ENCODE measurements at regions not wholly inside any gene's neighbourhood (a gene's known extent, or its start where the extent isn't known, plus 50 kb on each side); places are given as distances from the start of the nearest gene placed in this dataset.

DNA sequence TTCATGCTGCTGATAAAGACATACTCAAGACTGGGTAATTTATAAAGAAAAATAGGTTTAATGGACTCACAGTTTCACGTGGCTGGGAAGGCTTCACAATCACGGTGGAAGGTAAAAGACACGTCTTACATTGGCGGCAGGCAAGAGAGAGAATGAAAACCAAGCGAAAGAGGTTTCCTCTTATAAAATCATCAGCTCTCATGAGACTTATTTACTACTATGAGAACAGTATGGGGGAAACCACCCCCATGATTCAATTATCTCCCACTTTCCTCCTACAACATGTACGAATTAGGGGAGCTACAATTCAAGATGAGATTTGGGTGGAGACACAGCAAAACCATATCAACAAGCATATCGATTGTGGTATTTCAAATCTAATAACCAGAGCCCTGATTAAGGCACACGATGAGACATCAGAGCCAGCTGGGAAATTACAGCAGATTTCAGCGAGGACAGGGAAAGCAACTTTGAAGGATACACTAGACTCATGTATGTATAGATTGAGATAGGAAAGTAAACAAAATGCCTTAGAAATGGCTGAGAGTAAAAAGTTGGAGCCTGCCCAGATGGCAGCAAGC is 129.8 kb upstream of the GJE1 start:
- no peaks in the 10 kb centered on the region for H3K27me3 ChIP-seq (ENCODE audit: low read depth)
- H3K27ac ChIP-seq = no peak overlapping the region
- ATAC-seq (no peak), DNase-seq (no peak)
- H3K4me3 ChIP-seq = no peak overlapping the region
- no peaks in the 10 kb centered on the region for H3K4me1 ChIP-seq
- TF ChIP-seq, protein P1, sequence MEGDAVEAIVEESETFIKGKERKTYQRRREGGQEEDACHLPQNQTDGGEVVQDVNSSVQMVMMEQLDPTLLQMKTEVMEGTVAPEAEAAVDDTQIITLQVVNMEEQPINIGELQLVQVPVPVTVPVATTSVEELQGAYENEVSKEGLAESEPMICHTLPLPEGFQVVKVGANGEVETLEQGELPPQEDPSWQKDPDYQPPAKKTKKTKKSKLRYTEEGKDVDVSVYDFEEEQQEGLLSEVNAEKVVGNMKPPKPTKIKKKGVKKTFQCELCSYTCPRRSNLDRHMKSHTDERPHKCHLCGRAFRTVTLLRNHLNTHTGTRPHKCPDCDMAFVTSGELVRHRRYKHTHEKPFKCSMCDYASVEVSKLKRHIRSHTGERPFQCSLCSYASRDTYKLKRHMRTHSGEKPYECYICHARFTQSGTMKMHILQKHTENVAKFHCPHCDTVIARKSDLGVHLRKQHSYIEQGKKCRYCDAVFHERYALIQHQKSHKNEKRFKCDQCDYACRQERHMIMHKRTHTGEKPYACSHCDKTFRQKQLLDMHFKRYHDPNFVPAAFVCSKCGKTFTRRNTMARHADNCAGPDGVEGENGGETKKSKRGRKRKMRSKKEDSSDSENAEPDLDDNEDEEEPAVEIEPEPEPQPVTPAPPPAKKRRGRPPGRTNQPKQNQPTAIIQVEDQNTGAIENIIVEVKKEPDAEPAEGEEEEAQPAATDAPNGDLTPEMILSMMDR (IDR thresholded peaks at IDR 0.05) = no peak
- intact Hi-C loops (cut with DNase I) = no loop called here
- no peaks in the 10 kb centered on the region for H3K36me3 ChIP-seq
- H3K9me3 ChIP-seq = peaks cover 10% of the 10 kb centered on the region

DNA sequence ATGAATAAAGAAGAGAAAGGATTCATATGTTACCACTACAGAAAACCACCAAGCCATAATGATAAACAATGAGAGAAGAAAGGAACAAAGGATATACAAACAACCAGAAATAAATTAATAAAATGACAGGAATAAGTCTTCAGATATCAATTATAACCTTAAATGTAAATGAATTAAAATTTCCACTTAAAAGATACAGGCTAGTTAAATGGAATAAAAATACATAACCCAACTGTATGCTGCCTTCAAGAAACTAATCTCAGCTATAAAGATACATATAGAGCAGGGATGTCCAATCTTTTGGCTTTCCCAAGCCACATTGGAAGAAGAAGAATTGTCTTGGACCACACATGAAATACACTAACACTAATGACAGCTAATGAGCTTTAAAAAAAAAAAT is 135.9 kb upstream of the GJE1 start:
- DNase-seq (no peak), ATAC-seq (no peak)
- intact Hi-C loops (cut with DNase I) = no loop called here
- Histone ChIP-seq H3K27me3 (ENCODE audit: low read depth) (no peaks in the 10 kb centered on the region), H3K4me3 (no peak overlapping the region), H3K4me1 (no peaks in the 10 kb centered on the region), H3K27ac (no peak overlapping the region), H3K36me3 (no peaks in the 10 kb centered on the region), H3K9me3 (peaks cover 10% of the 10 kb centered on the region)
- TF ChIP-seq, protein P1 (IDR thresholded peaks at IDR 0.05) = no peak

DNA sequence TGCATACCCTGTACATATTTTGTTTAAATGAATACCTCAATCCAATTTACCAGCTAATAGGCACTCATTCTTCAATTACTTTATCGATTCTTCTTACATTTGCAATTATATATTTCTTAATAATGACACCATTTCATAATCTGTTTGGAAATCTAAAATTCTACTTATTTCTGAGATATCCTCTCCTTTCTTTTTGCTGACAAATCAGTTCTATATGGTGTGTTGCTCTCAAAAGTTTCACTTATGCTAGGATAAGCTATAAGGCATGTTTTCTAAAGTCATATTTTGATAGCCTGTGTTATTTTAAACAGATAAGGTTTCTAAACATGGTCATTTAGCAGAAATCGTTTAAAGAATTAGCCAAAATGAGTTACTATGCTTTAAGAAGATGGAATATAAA is 140.6 kb upstream of the GJE1 start:
- H3K27me3 ChIP-seq (ENCODE audit: low read depth) = no peaks in the 10 kb centered on the region
- no peaks in the 10 kb centered on the region for H3K9me3 ChIP-seq
- no peaks in the 10 kb centered on the region for H3K36me3 ChIP-seq
- no peak overlapping the region for H3K4me3 ChIP-seq
- TF ChIP-seq, protein P1 (IDR thresholded peaks at IDR 0.05) = no peak
- H3K27ac ChIP-seq = no peak overlapping the region
- no peaks in the 10 kb centered on the region for H3K4me1 ChIP-seq
- intact Hi-C loops (cut with DNase I) = no loop called here
- ATAC-seq = no peak
- no peak for DNase-seq

DNA sequence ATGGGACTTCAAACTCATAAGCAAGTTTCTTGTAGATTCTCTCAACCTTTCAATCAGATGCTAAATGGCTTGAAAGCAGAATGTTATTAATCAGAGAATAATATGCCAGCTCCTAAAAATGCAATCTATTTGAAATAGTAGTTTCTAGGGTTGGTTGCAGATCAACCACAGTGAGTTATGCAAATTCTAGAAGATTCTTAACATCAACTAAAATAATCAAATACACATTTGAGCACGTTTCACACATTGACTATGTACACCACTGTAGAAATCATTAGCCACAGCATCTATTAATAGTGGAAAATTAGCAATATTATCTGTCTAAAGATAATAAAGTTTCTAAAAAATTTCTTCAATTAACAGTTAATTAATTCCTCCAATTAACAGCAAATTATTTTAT is 141.9 kb upstream of the GJE1 start:
- H3K9me3 ChIP-seq = no peaks in the 10 kb centered on the region
- ATAC-seq = no peak
- intact Hi-C loops (cut with DNase I) = no loop called here
- no peaks in the 10 kb centered on the region for H3K4me1 ChIP-seq
- H3K27ac ChIP-seq = no peak overlapping the region
- DNase-seq = no peak
- H3K36me3 ChIP-seq = no peaks in the 10 kb centered on the region
- H3K4me3 ChIP-seq = no peak overlapping the region
- no peaks in the 10 kb centered on the region for H3K27me3 ChIP-seq (ENCODE audit: low read depth)
- TF ChIP-seq, protein P1 (IDR thresholded peaks at IDR 0.05) = no peak

DNA sequence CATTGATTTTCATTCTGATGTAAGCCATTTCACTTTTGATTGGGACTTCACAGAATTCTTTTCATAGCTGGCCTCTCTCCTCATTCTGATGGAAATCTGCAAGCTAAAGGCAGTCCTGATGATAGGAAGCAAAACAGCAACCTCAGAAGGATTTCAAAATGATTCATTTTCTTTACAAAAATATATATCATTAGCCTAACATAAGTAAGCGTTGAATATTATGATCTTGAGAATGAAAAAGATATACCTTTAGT is 143.1 kb upstream of the GJE1 start:
- Histone ChIP-seq H3K27ac (no peak overlapping the region), H3K27me3 (ENCODE audit: low read depth) (no peaks in the 10 kb centered on the region), H3K4me3 (no peak overlapping the region), H3K9me3 (no peaks in the 10 kb centered on the region), H3K4me1 (no peaks in the 10 kb centered on the region), H3K36me3 (no peaks in the 10 kb centered on the region)
- TF ChIP-seq, protein P1 (IDR thresholded peaks at IDR 0.05) = no peak
- intact Hi-C loops (cut with DNase I) = no loop called here
- ATAC-seq = no peak
- DNase-seq = no peak

Measured in lower lobe of right lung (tissue), 2 donors.